ENCODE measurements at regions not wholly inside any gene's neighbourhood (a gene's known extent, or its start where the extent isn't known, plus 50 kb on each side); places are given as distances from the start of the nearest gene placed in this dataset.

DNA sequence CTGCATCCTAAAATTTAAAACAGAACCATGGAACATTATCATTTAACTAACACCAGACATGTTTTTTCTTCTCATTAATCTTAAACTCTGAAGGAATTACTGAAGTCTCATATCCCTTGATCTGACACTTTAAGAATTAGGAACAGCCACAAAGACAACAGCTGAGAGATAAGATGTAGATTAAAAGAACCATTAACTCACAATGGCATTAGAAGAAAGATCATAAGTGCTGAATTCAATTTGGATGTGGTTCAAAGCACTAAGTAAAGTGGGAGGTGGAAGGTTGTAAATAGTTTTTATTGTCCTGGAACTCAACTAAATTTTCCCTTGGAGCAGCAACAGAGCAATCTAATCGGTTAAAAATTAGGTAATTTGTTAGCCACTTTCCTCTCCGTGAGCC lies 199.0 kb upstream of the ATP2B1 start:
- DNase-seq (ENCODE audit: low read depth, low spot score) (no peak), FAIRE-seq (no peak)
- H3K9me1 ChIP-seq (replicated peaks; ENCODE audit: control insufficient read depth, extremely low read depth, insufficient read depth, low read length): no peaks in the 10 kb centered on the region
- H3K27ac ChIP-seq (ENCODE audit: insufficient read depth, low read depth, low read length): no peak overlapping the region
- no peaks in the 10 kb centered on the region for H3K27me3 ChIP-seq (ENCODE audit: control insufficient read depth in 2 of 2, insufficient read depth in 2 of 2, low read length in 2 of 2)
- H3K4me1 ChIP-seq (ENCODE audit: control insufficient read depth, extremely low read depth, insufficient read depth, low read length): no peaks in the 10 kb centered on the region
- TF ChIP-seq MYC (IDR thresholded peaks at IDR 0.05; ENCODE audit: low read depth, low read length) (no peak), FOS (IDR thresholded peaks at IDR 0.05; ENCODE audit: borderline replicate concordance, insufficient read depth, low read length) (no peak), POLR2AphosphoS5 (IDR thresholded peaks at IDR 0.05; ENCODE audit: insufficient read depth, low read depth, low read length) (no peak), JUN (IDR thresholded peaks at IDR 0.05; ENCODE audit: borderline replicate concordance, insufficient read depth, insufficient read length, low read depth) (no peak), EZH2 (IDR thresholded peaks at IDR 0.05; ENCODE audit: borderline replicate concordance, low read depth, low read length, severe bottlenecking) (no peak), POLR2A (IDR thresholded peaks at IDR 0.05; ENCODE audit: low read depth, low read length) (no peak), GATA2 (IDR thresholded peaks at IDR 0.05; ENCODE audit: insufficient read depth, insufficient read length, low read depth, low read length) (no peak)
- TF ChIP-seq, protein P1, sequence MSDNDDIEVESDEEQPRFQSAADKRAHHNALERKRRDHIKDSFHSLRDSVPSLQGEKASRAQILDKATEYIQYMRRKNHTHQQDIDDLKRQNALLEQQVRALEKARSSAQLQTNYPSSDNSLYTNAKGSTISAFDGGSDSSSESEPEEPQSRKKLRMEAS (IDR thresholded peaks at IDR 0.05; ENCODE audit: insufficient read depth, insufficient read length): no peak
- TF ChIP-seq, protein P2, sequence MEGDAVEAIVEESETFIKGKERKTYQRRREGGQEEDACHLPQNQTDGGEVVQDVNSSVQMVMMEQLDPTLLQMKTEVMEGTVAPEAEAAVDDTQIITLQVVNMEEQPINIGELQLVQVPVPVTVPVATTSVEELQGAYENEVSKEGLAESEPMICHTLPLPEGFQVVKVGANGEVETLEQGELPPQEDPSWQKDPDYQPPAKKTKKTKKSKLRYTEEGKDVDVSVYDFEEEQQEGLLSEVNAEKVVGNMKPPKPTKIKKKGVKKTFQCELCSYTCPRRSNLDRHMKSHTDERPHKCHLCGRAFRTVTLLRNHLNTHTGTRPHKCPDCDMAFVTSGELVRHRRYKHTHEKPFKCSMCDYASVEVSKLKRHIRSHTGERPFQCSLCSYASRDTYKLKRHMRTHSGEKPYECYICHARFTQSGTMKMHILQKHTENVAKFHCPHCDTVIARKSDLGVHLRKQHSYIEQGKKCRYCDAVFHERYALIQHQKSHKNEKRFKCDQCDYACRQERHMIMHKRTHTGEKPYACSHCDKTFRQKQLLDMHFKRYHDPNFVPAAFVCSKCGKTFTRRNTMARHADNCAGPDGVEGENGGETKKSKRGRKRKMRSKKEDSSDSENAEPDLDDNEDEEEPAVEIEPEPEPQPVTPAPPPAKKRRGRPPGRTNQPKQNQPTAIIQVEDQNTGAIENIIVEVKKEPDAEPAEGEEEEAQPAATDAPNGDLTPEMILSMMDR (IDR thresholded peaks at IDR 0.05; ENCODE audit: extremely low read depth in 1 of 2, insufficient read depth in 1 of 2, low read depth in 1 of 2, low read length in 2 of 2): no peak
- H3K4me3 ChIP-seq (replicated peaks in 1 of 3; ENCODE audit: insufficient read depth in 1 of 3, low read depth in 1 of 3, low read length in 3 of 3): no peak overlapping the region
- no peaks in the 10 kb centered on the region for H3K36me3 ChIP-seq (ENCODE audit: control insufficient read depth in 2 of 2, extremely low read depth in 1 of 2, insufficient read depth in 2 of 2, low read length in 2 of 2)
- H4K20me1 ChIP-seq (replicated peaks; ENCODE audit: control insufficient read depth, extremely low read depth, insufficient read depth, low read length): no peaks in the 10 kb centered on the region
- dilution Hi-C loops (cut with MboI; ENCODE audit: extremely low pct_ligation_motif_present, low sequenced_read_pairs): no loop called here
- BruUV-seq (replicated peaks): no TSS peak
- H3K4me2 ChIP-seq (ENCODE audit: insufficient read depth, low read length): no peak overlapping the region
- intact Hi-C loops (cut with micrococcal nuclease): no loop called here
- H2AFZ ChIP-seq (ENCODE audit: low read depth, low read length): no peak overlapping the region
- H3K79me2 ChIP-seq (ENCODE audit: control insufficient read depth, insufficient read depth, low read length): no peaks in the 10 kb centered on the region
- no peak overlapping the region for H3K9ac ChIP-seq (replicated peaks; ENCODE audit: extremely low read depth, insufficient read depth, low read length)
- ChIA-PET POLR2A (no interaction called here), CTCF (no interaction called here)
- H3K9me3 ChIP-seq (replicated peaks; ENCODE audit: control insufficient read depth, insufficient read depth, low read length): no peaks in the 10 kb centered on the region
